Vagina (tissue), 2 donors: ENCODE measurements at regions not wholly inside any gene's neighbourhood (a gene's known extent, or its start where the extent isn't known, plus 50 kb on each side); places are given as distances from the start of the nearest gene placed in this dataset.

Experiments used
- CTCF ChIP-seq, 3 experiments: fragments of 450-650 bp in 2 of 3; fragments of 200-600 bp in 1 of 3; sonication (generic) in 1 of 3; IDR thresholded peaks; one replicate each; pipeline ENCODE4 v1.5.1; 2017 to 2019; ENCODE audit warnings: antibody characterized with exemption in 3 of 3, mild to moderate bottlenecking in 2 of 3, moderate library complexity in 2 of 3
- POLR2A ChIP-seq, 2 donors: fragments of 450-650 bp; IDR thresholded peaks; one replicate each; pipeline ENCODE4 v1.6.1; 2017; ENCODE audit warnings: antibody characterized with exemption in 2 of 2, mild to moderate bottlenecking in 2 of 2, moderate library complexity in 2 of 2

- no peak for TF ChIP-seq CTCF (IDR thresholded peaks at IDR 0.05)
- TF ChIP-seq POLR2A (IDR thresholded peaks at IDR 0.05) = no peak
Measured at GRCh38 chr5:58056546-58056945, 403.3 kb downstream of the PLK2 start.
